Choroid plexus epithelial cell (primary cell): ENCODE measurements at regions not wholly inside any gene's neighbourhood (a gene's known extent, or its start where the extent isn't known, plus 50 kb on each side); places are given as distances from the start of the nearest gene placed in this dataset.

Source experiments
- DNase-seq: peaks from one replicate; pipeline ENCODE4 v3.0.0-alpha.2; 2010; ENCODE audit warnings: low read depth
- H3K4me3 ChIP-seq: 2 replicates; pipeline ENCODE4 v1.5.1; 2011; ENCODE audit warnings: low read depth, mild to moderate bottlenecking, control low read depth, low read length, moderate library complexity
- TF ChIP-seq, protein P1 (sequence below): conservative IDR thresholded peaks from 2 replicates; pipeline ENCODE4 v1.5.1; 2011; ENCODE audit warnings: low read depth, mild to moderate bottlenecking, control low read depth, inconsistent platforms, low read length, moderate library complexity

DNA sequence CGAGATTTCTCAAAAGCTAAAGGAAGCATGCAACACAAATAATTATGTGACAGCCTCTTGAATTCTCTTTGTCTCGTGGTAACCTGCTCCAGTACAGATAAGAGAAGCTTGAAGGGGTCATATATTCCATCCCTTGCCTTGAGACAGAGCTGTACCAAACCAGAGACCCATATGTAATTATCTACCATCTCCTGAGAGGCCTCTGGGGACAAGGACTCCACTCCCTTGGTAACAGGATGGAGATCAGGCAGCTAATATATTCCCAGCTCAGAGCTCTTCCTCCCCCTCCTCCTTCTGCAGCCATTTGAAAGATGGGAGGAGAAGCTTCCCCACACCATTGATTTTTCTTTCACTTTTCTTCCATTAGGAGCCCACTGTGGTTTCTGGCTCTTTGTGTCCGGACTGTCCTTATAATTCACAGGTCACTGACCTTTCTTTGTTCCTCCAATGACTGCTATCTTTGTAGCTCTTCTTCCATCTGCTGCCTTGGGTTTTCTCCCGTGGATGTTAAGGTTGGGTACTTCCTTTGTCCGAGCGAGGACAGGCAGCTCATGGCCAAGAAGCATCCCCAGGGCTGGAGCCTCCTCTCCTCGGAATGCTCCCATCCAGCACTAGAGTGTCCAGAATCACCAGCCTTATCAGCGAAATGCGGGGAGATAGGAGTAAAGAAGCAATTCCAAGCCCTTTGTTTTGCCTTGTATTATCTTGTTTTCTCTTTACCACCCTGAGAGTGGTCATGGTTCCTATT, 51.4 kb upstream of the CALM2 start:
- DNase-seq, result no peak
- no peak overlapping the region for H3K4me3 ChIP-seq

DNA sequence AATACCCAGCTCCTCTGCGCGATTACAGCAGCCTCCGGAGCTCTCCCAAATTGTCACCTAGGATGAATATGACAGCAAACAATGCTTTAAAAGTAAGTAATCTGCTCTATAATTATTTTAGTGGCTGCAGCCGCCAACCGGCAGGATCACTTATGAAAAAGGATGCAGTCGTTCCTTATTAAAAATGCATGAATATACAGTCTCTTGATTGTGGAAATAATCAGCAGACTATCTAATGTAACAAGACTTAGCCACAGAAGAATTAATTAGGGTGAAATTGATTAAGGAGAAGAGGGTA, 50.6 kb upstream of the CALM2 start:
- no peak for DNase-seq
- H3K4me3 ChIP-seq, result no peak overlapping the region
- TF ChIP-seq, protein P1, sequence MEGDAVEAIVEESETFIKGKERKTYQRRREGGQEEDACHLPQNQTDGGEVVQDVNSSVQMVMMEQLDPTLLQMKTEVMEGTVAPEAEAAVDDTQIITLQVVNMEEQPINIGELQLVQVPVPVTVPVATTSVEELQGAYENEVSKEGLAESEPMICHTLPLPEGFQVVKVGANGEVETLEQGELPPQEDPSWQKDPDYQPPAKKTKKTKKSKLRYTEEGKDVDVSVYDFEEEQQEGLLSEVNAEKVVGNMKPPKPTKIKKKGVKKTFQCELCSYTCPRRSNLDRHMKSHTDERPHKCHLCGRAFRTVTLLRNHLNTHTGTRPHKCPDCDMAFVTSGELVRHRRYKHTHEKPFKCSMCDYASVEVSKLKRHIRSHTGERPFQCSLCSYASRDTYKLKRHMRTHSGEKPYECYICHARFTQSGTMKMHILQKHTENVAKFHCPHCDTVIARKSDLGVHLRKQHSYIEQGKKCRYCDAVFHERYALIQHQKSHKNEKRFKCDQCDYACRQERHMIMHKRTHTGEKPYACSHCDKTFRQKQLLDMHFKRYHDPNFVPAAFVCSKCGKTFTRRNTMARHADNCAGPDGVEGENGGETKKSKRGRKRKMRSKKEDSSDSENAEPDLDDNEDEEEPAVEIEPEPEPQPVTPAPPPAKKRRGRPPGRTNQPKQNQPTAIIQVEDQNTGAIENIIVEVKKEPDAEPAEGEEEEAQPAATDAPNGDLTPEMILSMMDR, result no peak

More for the DNA sequence above, 51.4 kb upstream of the CALM2 start:
- TF ChIP-seq, protein P1, result no peak

DNA sequence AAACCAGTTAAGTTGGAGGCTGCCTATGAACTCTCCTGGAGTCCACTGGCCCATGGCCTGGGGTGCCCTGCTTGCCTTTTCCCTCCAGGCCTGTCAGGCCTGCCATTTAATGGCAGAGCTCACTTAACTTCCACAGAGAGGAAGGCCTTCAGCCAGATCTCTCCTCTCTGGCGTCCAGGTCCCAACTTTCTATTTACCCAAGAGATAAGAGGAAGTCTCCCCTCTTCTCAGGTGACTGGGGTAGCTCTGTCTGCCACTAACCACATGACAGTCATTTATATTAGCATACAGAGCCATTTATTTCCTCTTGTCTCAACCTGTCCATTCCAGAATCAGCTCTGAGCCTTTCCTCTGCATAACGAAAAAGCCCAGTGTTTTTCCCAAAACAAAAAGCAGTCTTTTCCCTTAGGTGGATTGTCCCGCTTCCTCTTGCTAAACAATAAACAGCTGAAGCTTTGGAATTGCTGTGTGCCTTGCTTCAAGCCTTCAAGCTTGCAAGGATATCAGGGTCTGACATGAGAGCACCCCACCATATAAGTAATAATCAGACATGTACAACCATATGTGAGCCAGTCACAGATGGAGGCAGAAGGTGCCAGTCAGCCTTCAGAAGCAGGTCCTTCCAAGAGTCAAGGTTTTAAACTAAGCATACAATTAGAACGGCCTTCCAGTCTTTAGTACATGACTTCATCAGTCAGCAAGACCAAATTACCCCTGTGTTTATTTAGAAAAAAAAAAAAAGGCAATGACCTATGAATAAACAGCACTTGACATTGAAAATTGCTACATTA, 50.0 kb upstream of the CALM2 start:
- H3K4me3 ChIP-seq, result no peak overlapping the region
- TF ChIP-seq, protein P1, result no peak
- DNase-seq, result no peak
